Cardiac muscle cell (in vitro differentiated cells and primary cell): ENCODE measurements at regions not wholly inside any gene's neighbourhood (a gene's known extent, or its start where the extent isn't known, plus 50 kb on each side); places are given as distances from the start of the nearest gene placed in this dataset.
A peak's percentile ranks its signal among the peaks of the same experiment; 100 is the strongest.

Experiments
- DNase-seq, 2 donors: peaks; one replicate each; pipeline versions ENCODE4 v3.0.0 to v3.0.0-alpha.2; 2010 to 2017; ENCODE audit warnings: low read depth in 1 of 2, low spot score in 1 of 2
- H3K27ac ChIP-seq: fragments of 200-600 bp; sonication (generic); 2 replicates; pipeline ENCODE4 v1.5.1; 2016
- H3K27me3 ChIP-seq: fragments of 200-600 bp; sonication (generic); 2 replicates; pipeline ENCODE4 v1.6.0; 2016; ENCODE audit warnings: control low read depth
- H3K36me3 ChIP-seq: fragments of 200-600 bp; sonication (generic); 2 replicates; pipeline ENCODE4 v1.5.1; 2016; ENCODE audit warnings: control low read depth
- H3K4me1 ChIP-seq: fragments of 200-600 bp; sonication (generic); 2 replicates; pipeline ENCODE4 v1.8.1; 2017; ENCODE audit warnings: low read depth, mild to moderate bottlenecking, mixed run types
- H3K4me3 ChIP-seq: fragments of 200-600 bp; sonication (generic); 2 replicates; pipeline ENCODE4 v1.5.1; 2016; ENCODE audit warnings: mild to moderate bottlenecking
- H3K9me3 ChIP-seq: fragments of 200-600 bp; sonication (generic); 2 replicates; pipeline ENCODE4 v1.5.1; 2017; ENCODE audit warnings: low read depth, mild to moderate bottlenecking, control low read depth
- TF ChIP-seq, protein P1 (sequence below): IDR thresholded peaks from 2 replicates; pipeline ENCODE4 v1.5.1; 2012; ENCODE audit warnings: low read depth, mild to moderate bottlenecking, low read length

GRCh38 chrX:141641138-141641537, 51.6 kb downstream of the SPANXA2 start:
- TF ChIP-seq, protein P1, sequence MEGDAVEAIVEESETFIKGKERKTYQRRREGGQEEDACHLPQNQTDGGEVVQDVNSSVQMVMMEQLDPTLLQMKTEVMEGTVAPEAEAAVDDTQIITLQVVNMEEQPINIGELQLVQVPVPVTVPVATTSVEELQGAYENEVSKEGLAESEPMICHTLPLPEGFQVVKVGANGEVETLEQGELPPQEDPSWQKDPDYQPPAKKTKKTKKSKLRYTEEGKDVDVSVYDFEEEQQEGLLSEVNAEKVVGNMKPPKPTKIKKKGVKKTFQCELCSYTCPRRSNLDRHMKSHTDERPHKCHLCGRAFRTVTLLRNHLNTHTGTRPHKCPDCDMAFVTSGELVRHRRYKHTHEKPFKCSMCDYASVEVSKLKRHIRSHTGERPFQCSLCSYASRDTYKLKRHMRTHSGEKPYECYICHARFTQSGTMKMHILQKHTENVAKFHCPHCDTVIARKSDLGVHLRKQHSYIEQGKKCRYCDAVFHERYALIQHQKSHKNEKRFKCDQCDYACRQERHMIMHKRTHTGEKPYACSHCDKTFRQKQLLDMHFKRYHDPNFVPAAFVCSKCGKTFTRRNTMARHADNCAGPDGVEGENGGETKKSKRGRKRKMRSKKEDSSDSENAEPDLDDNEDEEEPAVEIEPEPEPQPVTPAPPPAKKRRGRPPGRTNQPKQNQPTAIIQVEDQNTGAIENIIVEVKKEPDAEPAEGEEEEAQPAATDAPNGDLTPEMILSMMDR, result no peak
- DNase-seq, result no peak

GRCh38 chrX:141642979-141643378, 53.5 kb downstream of the SPANXA2 start:
- DNase-seq, result peak; percentile 2 to 9
- Histone ChIP-seq H3K36me3 (no peaks in the 10 kb centered on the region), H3K27ac (no peak overlapping the region), H3K4me3 (no peak overlapping the region), H3K9me3 (no peaks in the 10 kb centered on the region), H3K4me1 (no peaks in the 10 kb centered on the region), H3K27me3 (no peaks in the 10 kb centered on the region)
- TF ChIP-seq, protein P1, result no peak

More at GRCh38 chrX:141641138-141641537, 51.6 kb downstream of the SPANXA2 start:
- H3K27ac ChIP-seq, result no peak overlapping the region
- no peak overlapping the region for H3K4me3 ChIP-seq
- no peaks in the 10 kb centered on the region for H3K36me3 ChIP-seq
- no peaks in the 10 kb centered on the region for H3K4me1 ChIP-seq
- no peaks in the 10 kb centered on the region for H3K27me3 ChIP-seq
- H3K9me3 ChIP-seq, result no peaks in the 10 kb centered on the region
